OCI-LY1 (cell line): ENCODE measurements at regions not wholly inside any gene's neighbourhood (a gene's known extent, or its start where the extent isn't known, plus 50 kb on each side); places are given as distances from the start of the nearest gene placed in this dataset.

Experiments used
- H2AFZ ChIP-seq: fragments of 200-600 bp; sonication (generic), shearing (Covaris generic); 2 replicates; pipeline ENCODE4 v1.6.0; 2014; ENCODE audit warnings: antibody characterized with exemption, mild to moderate bottlenecking, low read length
- H3F3A ChIP-seq: fragments of 200-600 bp; sonication (generic), shearing (Covaris generic); 2 replicates; pipeline ENCODE4 v1.6.0; 2014; ENCODE audit warnings: mild to moderate bottlenecking, antibody characterized with exemption, low read length, moderate library complexity; ENCODE audit not compliant: insufficient read depth
- H3K27ac ChIP-seq: fragments of 200-600 bp; sonication (generic); 2 replicates; pipeline ENCODE4 v1.5.1; 2014; ENCODE audit warnings: low read length, mixed run types, mild to moderate bottlenecking, low read depth; ENCODE audit not compliant: poor library complexity, severe bottlenecking
- H3K27me3 ChIP-seq: fragments of 200-600 bp; sonication (generic); 2 replicates; pipeline ENCODE4 v1.6.0; 2014; ENCODE audit warnings: antibody characterized with exemption, mild to moderate bottlenecking, low read length, moderate library complexity; ENCODE audit not compliant: insufficient read depth
- H3K36me3 ChIP-seq: fragments of 200-600 bp; sonication (generic); 2 replicates; pipeline ENCODE4 v1.6.1; 2014; ENCODE audit warnings: mild to moderate bottlenecking, antibody characterized with exemption, low read length, moderate library complexity, mixed read lengths; ENCODE audit not compliant: insufficient read depth
- H3K4me1 ChIP-seq: fragments of 200-600 bp; sonication (generic); 2 replicates; pipeline ENCODE4 v1.5.1; 2014; ENCODE audit warnings: mild to moderate bottlenecking, low read length, moderate library complexity; ENCODE audit not compliant: insufficient read depth, severe bottlenecking
- H3K4me2 ChIP-seq: fragments of 200-600 bp; sonication (generic), shearing (Covaris generic); 2 replicates; pipeline ENCODE4 v1.6.1; 2014; ENCODE audit warnings: low read length
- H3K4me3 ChIP-seq: fragments of 200-600 bp; sonication (generic); 2 replicates; pipeline ENCODE4 v1.5.1; 2014; ENCODE audit warnings: low read length, low read depth, mild to moderate bottlenecking, mixed read lengths; ENCODE audit not compliant: poor library complexity, severe bottlenecking
- H3K79me2 ChIP-seq: fragments of 200-600 bp; shearing (Covaris generic); 2 replicates; pipeline ENCODE4 v1.6.1; 2016; ENCODE audit warnings: mixed run types, low read length, mixed read lengths; ENCODE audit not compliant: insufficient read depth
- H3K9ac ChIP-seq: fragments of 200-600 bp; sonication (generic), shearing (Covaris generic); 2 replicates; pipeline ENCODE4 v1.6.1; 2014; ENCODE audit warnings: mild to moderate bottlenecking, low read length, mixed read lengths
- H3K9me2 ChIP-seq: fragments of 200-600 bp; sonication (generic), shearing (Covaris generic); 2 replicates; pipeline ENCODE4 v1.6.1; 2014; ENCODE audit warnings: low read depth, mild to moderate bottlenecking, low read length, mixed read lengths
- H3K9me3 ChIP-seq: fragments of 200-600 bp; shearing (Covaris generic); 2 replicates; pipeline ENCODE4 v1.6.1; 2014; ENCODE audit warnings: low read length, mixed read lengths
- H4K20me1 ChIP-seq: fragments of 200-600 bp; sonication (generic), shearing (Covaris generic); 2 replicates; pipeline ENCODE4 v1.6.0; 2016; ENCODE audit warnings: mild to moderate bottlenecking, low read length; ENCODE audit not compliant: insufficient read depth
- EZH2 ChIP-seq: fragments of 200-600 bp; sonication (generic), shearing (Covaris generic); IDR thresholded peaks from 2 replicates; pipeline ENCODE4 v1.8.0; 2017; ENCODE audit warnings: borderline replicate concordance, mixed run types, mild to moderate bottlenecking, antibody characterized with exemption, low read length, moderate library complexity, mixed read lengths
- TF ChIP-seq, protein P1 (sequence below): fragments of 200-600 bp; sonication (generic), shearing (Covaris generic); IDR thresholded peaks from 2 replicates; pipeline ENCODE4 v1.5.1; 2017; ENCODE audit warnings: mild to moderate bottlenecking, antibody characterized with exemption, low read length, moderate library complexity, mixed read lengths

- no peaks in the 10 kb centered on the region for H3K27me3 ChIP-seq
- H3K4me2 ChIP-seq, result no peak overlapping the region
- TF ChIP-seq EZH2, result no peak
- TF ChIP-seq, protein P1, sequence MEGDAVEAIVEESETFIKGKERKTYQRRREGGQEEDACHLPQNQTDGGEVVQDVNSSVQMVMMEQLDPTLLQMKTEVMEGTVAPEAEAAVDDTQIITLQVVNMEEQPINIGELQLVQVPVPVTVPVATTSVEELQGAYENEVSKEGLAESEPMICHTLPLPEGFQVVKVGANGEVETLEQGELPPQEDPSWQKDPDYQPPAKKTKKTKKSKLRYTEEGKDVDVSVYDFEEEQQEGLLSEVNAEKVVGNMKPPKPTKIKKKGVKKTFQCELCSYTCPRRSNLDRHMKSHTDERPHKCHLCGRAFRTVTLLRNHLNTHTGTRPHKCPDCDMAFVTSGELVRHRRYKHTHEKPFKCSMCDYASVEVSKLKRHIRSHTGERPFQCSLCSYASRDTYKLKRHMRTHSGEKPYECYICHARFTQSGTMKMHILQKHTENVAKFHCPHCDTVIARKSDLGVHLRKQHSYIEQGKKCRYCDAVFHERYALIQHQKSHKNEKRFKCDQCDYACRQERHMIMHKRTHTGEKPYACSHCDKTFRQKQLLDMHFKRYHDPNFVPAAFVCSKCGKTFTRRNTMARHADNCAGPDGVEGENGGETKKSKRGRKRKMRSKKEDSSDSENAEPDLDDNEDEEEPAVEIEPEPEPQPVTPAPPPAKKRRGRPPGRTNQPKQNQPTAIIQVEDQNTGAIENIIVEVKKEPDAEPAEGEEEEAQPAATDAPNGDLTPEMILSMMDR, result no peak
- H3K4me1 ChIP-seq, result peaks cover under 1% of the 10 kb centered on the region
- no peaks in the 10 kb centered on the region for H4K20me1 ChIP-seq
- no peak overlapping the region for H3K9ac ChIP-seq
- H2AFZ ChIP-seq, result no peak overlapping the region
- H3K4me3 ChIP-seq, result no peak overlapping the region
- H3K27ac ChIP-seq, result no peak overlapping the region
- no peaks in the 10 kb centered on the region for H3K36me3 ChIP-seq
- H3K9me3 ChIP-seq, result no peaks in the 10 kb centered on the region
- no peaks in the 10 kb centered on the region for H3F3A ChIP-seq
- H3K9me2 ChIP-seq, result no peaks in the 10 kb centered on the region
- H3K79me2 ChIP-seq, result no peaks in the 10 kb centered on the region
These were observed 175.3 kb upstream of the ALG10B start for GRCh38 chr12:38141239-38141638.

- Histone ChIP-seq H4K20me1 (no peaks in the 10 kb centered on the region), H3K9me2 (no peaks in the 10 kb centered on the region), H2AFZ (no peak overlapping the region), H3K9ac (no peak overlapping the region), H3K4me1 (no peaks in the 10 kb centered on the region), H3F3A (no peaks in the 10 kb centered on the region), H3K4me2 (no peak overlapping the region), H3K9me3 (no peaks in the 10 kb centered on the region), H3K4me3 (no peak overlapping the region), H3K27me3 (no peaks in the 10 kb centered on the region; the same call in 1 of the 2 replicates), H3K36me3 (no peaks in the 10 kb centered on the region), H3K27ac (no peak overlapping the region), H3K79me2 (no peaks in the 10 kb centered on the region)
- TF ChIP-seq EZH2, result no peak
- TF ChIP-seq, protein P1, result no peak
These were observed 174.7 kb upstream of the ALG10B start for GRCh38 chr12:38141861-38142260.

GRCh38 chr12:38142974-38143373 lies 173.6 kb upstream of the ALG10B start:
- Histone ChIP-seq H3K27me3 (no peaks in the 10 kb centered on the region; the same call in 1 of the 2 replicates), H3K4me3 (no peak overlapping the region), H3K9me3 (no peaks in the 10 kb centered on the region; the same call in 1 of the 2 replicates)

More at GRCh38 chr12:38142974-38143373, 173.6 kb upstream of the ALG10B start:
- no peak overlapping the region for H2AFZ ChIP-seq
- no peaks in the 10 kb centered on the region for H3K4me1 ChIP-seq
- H3K9ac ChIP-seq, result no peak overlapping the region
- no peaks in the 10 kb centered on the region for H4K20me1 ChIP-seq
- H3K79me2 ChIP-seq, result no peaks in the 10 kb centered on the region
- H3K27ac ChIP-seq, result no peak overlapping the region
- no peaks in the 10 kb centered on the region for H3F3A ChIP-seq
- TF ChIP-seq EZH2, result no peak
- TF ChIP-seq, protein P1, result peak; percentile 32; the same call in 1 of the 2 replicates
- H3K4me2 ChIP-seq, result no peak overlapping the region
- H3K36me3 ChIP-seq, result no peaks in the 10 kb centered on the region
- no peaks in the 10 kb centered on the region for H3K9me2 ChIP-seq
